Activated CD8-positive, alpha-beta T cell treated with anti-CD3 and anti-CD28 coated beads for 36 hours (primary cell): ENCODE measurements at regions not wholly inside any gene's neighbourhood (a gene's known extent, or its start where the extent isn't known, plus 50 kb on each side); places are given as distances from the start of the nearest gene placed in this dataset.

Source experiments
- ATAC-seq: fragments of 200-7000 bp; cut with Tn5 transposase; one replicate; pipeline ENCODE4 v1.10.0; 2021; ENCODE audit warnings: mild to moderate bottlenecking, moderate library complexity
- CTCF ChIA-PET: fragments of 350-600 bp; sonication (Branson Sonifier 250); formaldehyde crosslinking; loops from one replicate; lab custom pipeline; 2021; ENCODE audit warnings: antibody characterized with exemption; lab: Charles Lee
- POLR2A ChIA-PET: fragments of 350-600 bp; sonication (Branson Sonifier 250); formaldehyde crosslinking; loops from one replicate; lab custom pipeline; 2021; ENCODE audit warnings: antibody characterized with exemption; lab: Charles Lee
- DNase-seq: peaks from one replicate; pipeline ENCODE4 v3.0.0-alpha.2; 2020
- H3K27ac Mint-ChIP-seq: one replicate; pipeline ENCODE4 v1.8.0; 2021; ENCODE audit warnings: mild to moderate bottlenecking, mixed read lengths
- H3K27me3 Mint-ChIP-seq: one replicate; pipeline ENCODE4 v1.8.0; 2021; ENCODE audit warnings: mixed read lengths
- H3K36me3 Mint-ChIP-seq: one replicate; pipeline ENCODE4 v1.8.0; 2021; ENCODE audit warnings: low read depth, mixed read lengths
- H3K4me1 Mint-ChIP-seq: one replicate; pipeline ENCODE4 v1.8.0; 2021; ENCODE audit warnings: low read depth, mixed read lengths
- H3K4me3 Mint-ChIP-seq: one replicate; pipeline ENCODE4 v1.8.0; 2021; ENCODE audit warnings: mild to moderate bottlenecking, moderate library complexity, mixed read lengths
- H3K9me3 Mint-ChIP-seq: one replicate; pipeline ENCODE4 v1.8.0; 2021; ENCODE audit warnings: mixed read lengths
- intact Hi-C: fragments of 100-400 bp; cut with micrococcal nuclease; formaldehyde crosslinking; loops from one replicate; pipeline ENCODE4 v1.10.0; 2022
- TF ChIP-seq, protein P1 (sequence below): fragments of 200-600 bp; IDR thresholded peaks from one replicate; pipeline ENCODE4 v1.8.0; 2022; ENCODE audit warnings: antibody characterized with exemption, mild to moderate bottlenecking

DNA sequence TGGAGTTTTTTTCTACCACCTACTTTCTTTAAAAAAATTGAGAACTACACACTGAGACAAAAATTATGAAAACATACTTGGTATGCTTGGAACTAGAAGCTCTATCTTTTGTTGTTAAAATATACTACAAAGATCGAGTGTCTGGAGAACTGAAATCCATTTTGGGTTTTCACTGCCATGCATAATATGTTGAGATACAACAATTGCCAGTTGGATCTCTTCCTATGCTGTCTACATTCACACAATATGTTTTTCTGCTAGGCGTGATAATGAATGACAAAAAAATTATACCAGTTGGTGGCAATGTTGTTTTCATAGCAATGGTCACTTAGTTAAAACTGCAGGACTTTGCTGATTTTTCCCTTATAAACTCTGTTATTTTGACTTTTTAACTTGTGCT is 605.4 kb upstream of the LCORL start:
- intact Hi-C loops: no loop called here
- DNase-seq (no peak), ATAC-seq (no peak)
- no peaks in the 10 kb centered on the region for H3K9me3 Mint-ChIP-seq
- ChIA-PET POLR2A (no interaction called here), CTCF (no interaction called here)
- peaks cover 2% of the 10 kb centered on the region for H3K27me3 Mint-ChIP-seq
- no peak overlapping the region for H3K27ac Mint-ChIP-seq
- H3K36me3 Mint-ChIP-seq: no peaks in the 10 kb centered on the region
- TF ChIP-seq, protein P1, sequence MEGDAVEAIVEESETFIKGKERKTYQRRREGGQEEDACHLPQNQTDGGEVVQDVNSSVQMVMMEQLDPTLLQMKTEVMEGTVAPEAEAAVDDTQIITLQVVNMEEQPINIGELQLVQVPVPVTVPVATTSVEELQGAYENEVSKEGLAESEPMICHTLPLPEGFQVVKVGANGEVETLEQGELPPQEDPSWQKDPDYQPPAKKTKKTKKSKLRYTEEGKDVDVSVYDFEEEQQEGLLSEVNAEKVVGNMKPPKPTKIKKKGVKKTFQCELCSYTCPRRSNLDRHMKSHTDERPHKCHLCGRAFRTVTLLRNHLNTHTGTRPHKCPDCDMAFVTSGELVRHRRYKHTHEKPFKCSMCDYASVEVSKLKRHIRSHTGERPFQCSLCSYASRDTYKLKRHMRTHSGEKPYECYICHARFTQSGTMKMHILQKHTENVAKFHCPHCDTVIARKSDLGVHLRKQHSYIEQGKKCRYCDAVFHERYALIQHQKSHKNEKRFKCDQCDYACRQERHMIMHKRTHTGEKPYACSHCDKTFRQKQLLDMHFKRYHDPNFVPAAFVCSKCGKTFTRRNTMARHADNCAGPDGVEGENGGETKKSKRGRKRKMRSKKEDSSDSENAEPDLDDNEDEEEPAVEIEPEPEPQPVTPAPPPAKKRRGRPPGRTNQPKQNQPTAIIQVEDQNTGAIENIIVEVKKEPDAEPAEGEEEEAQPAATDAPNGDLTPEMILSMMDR: no peak
- no peak overlapping the region for H3K4me3 Mint-ChIP-seq
- H3K4me1 Mint-ChIP-seq: no peaks in the 10 kb centered on the region

DNA sequence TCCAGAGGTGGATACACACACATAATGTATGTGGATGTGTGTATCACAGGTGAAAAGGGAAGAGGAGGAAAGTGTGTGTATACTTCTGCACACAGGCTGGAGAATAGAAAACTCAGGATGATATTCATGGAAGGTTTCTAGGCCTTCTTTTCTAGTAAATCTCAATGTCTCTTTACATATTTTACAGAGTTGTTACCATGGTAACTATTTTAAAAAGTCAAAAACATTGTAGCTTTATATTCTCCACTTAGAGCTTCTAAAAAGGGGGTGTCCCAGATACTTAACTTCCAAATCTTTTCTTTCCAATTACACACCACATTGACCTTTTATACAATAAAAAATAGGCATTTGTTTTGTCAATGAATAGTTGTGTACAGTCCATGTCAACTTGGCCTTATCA is 604.8 kb upstream of the LCORL start:
- Mint-ChIP-seq H3K9me3 (no peaks in the 10 kb centered on the region), H3K27ac (no peak overlapping the region), H3K27me3 (peaks cover 2% of the 10 kb centered on the region), H3K4me1 (no peaks in the 10 kb centered on the region), H3K4me3 (no peak overlapping the region), H3K36me3 (no peaks in the 10 kb centered on the region)
- CTCF ChIA-PET: no interaction called here
- TF ChIP-seq, protein P1: no peak
- DNase-seq (no peak), ATAC-seq (no peak)
- intact Hi-C loops: no loop called here
- POLR2A ChIA-PET: no interaction called here

DNA sequence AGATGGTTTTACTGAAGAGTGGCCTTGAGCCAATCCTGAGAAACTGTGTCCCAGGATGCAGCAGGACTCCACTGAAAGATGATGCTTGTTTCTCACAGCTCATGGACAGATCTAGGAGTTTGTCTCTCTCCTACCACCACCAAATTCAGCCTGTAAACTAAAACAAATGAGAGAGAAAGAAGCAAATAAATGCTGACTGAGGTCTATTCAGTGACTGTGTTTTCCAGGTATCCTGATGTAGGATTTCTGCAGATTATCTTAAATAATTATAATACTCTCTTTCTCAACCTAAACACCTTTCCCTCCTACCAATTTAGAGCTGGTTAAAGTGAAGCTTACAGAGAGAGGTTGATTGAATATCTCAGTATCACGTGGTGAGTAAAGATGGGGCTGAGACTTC is 599.6 kb upstream of the LCORL start:
- CTCF ChIA-PET: no interaction called here
- Mint-ChIP-seq H3K27ac (no peak overlapping the region), H3K36me3 (no peaks in the 10 kb centered on the region), H3K4me1 (no peaks in the 10 kb centered on the region), H3K27me3 (peaks cover 11% of the 10 kb centered on the region), H3K4me3 (no peak overlapping the region), H3K9me3 (no peaks in the 10 kb centered on the region)
- intact Hi-C loops: no loop called here
- DNase-seq: no peak
- no peak for ATAC-seq
- TF ChIP-seq, protein P1: no peak
- POLR2A ChIA-PET: no interaction called here

DNA sequence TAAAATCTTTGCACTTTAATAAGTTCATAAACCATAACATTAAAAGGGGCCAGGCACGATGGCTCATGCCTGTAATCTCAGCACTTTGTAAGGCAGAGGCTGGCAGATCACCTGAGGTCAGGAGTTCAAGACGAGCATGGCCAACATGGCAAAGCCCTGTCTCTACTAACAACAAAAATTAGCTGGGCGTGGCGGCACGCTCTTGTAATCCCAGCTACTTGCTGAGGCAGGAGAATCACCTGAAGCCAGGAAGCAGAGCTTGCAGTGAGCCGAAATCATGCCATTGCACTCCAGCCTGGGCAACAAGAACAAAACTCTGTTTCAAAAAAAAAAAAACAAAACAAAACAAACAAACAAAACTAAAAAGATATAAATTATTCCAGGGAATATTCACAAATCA is 595.2 kb upstream of the LCORL start:
- Mint-ChIP-seq H3K4me3 (no peak overlapping the region), H3K4me1 (no peaks in the 10 kb centered on the region), H3K27ac (no peak overlapping the region), H3K9me3 (no peaks in the 10 kb centered on the region), H3K36me3 (no peaks in the 10 kb centered on the region), H3K27me3 (peaks cover 12% of the 10 kb centered on the region)
- POLR2A ChIA-PET: no interaction called here
- ATAC-seq (no peak), DNase-seq (no peak)
- intact Hi-C loops: no loop called here
- TF ChIP-seq, protein P1: no peak
- CTCF ChIA-PET: no interaction called here

DNA sequence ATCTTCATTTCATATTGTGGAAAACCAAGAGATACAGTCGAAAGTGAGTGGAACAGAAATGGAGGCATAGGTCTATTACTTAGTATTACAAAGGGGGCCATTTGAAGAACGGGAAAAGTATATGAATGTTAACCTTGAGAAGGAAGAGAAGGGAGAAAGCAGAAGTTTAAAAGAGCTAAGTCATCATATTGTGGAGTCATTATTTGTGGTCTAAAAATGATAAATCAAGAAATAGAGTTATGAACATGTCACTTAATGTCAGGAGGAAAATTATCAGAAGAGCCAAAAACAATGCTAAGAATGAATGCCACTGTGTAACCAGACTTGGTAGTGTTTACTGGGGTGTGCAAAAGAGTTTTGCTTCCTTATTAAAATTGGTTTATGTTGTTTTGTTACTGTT is 589.5 kb upstream of the LCORL start:
- Mint-ChIP-seq H3K4me3 (no peak overlapping the region), H3K27me3 (peaks cover 11% of the 10 kb centered on the region), H3K27ac (no peak overlapping the region), H3K4me1 (no peaks in the 10 kb centered on the region), H3K36me3 (no peaks in the 10 kb centered on the region), H3K9me3 (peaks cover 5% of the 10 kb centered on the region)
- ChIA-PET CTCF (no interaction called here), POLR2A (no interaction called here)
- intact Hi-C loops: no loop called here
- ATAC-seq (no peak), DNase-seq (no peak)
- TF ChIP-seq, protein P1: no peak
